ENCODE measurements at regions not wholly inside any gene's neighbourhood (a gene's known extent, or its start where the extent isn't known, plus 50 kb on each side); places are given as distances from the start of the nearest gene placed in this dataset.

DNA sequence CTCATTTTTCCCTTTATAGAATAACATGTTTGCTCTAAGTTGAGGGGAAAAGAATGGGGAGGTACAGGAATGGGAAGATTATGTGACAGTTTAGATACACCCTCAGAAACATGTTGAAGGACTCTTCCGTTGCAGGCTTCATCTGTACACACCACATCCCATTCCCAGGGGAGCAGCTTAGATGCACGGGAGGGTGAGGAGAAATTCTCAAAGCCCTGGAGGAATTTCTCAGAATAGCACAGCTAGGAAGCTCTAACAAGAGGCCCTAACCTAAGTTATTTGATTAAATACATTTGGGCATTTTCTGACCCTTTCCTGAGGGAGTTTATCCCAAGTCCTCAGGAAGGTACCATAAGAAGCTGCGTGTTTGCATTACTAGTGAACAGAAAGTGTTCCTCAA, 660.2 kb upstream of the IGFBP3 start (continued):
- TF ChIP-seq NANOG (IDR thresholded peaks at IDR 0.05; ENCODE audit: borderline replicate concordance): no peak
- no peak for TF ChIP-seq ZNF114 (CRISPR knock-in tag; IDR thresholded peaks at IDR 0.05)
- TF ChIP-seq EZH2phosphoT487 (IDR thresholded peaks at IDR 0.05; ENCODE audit: unreplicated experiment): no peak
- TF ChIP-seq, protein P1, sequence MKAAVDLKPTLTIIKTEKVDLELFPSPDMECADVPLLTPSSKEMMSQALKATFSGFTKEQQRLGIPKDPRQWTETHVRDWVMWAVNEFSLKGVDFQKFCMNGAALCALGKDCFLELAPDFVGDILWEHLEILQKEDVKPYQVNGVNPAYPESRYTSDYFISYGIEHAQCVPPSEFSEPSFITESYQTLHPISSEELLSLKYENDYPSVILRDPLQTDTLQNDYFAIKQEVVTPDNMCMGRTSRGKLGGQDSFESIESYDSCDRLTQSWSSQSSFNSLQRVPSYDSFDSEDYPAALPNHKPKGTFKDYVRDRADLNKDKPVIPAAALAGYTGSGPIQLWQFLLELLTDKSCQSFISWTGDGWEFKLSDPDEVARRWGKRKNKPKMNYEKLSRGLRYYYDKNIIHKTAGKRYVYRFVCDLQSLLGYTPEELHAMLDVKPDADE (IDR thresholded peaks at IDR 0.05): no peak
- TF ChIP-seq, protein P2, sequence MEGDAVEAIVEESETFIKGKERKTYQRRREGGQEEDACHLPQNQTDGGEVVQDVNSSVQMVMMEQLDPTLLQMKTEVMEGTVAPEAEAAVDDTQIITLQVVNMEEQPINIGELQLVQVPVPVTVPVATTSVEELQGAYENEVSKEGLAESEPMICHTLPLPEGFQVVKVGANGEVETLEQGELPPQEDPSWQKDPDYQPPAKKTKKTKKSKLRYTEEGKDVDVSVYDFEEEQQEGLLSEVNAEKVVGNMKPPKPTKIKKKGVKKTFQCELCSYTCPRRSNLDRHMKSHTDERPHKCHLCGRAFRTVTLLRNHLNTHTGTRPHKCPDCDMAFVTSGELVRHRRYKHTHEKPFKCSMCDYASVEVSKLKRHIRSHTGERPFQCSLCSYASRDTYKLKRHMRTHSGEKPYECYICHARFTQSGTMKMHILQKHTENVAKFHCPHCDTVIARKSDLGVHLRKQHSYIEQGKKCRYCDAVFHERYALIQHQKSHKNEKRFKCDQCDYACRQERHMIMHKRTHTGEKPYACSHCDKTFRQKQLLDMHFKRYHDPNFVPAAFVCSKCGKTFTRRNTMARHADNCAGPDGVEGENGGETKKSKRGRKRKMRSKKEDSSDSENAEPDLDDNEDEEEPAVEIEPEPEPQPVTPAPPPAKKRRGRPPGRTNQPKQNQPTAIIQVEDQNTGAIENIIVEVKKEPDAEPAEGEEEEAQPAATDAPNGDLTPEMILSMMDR (conservative IDR thresholded peaks at IDR 0.05; ENCODE audit: low read depth in 2 of 2): no peak
- no peak for TF ChIP-seq STAT1 (IDR thresholded peaks at IDR 0.05; ENCODE audit: unreplicated experiment)
- no peak for TF ChIP-seq ZNF331 (CRISPR knock-in tag; IDR thresholded peaks at IDR 0.05; ENCODE audit: low read depth)

DNA sequence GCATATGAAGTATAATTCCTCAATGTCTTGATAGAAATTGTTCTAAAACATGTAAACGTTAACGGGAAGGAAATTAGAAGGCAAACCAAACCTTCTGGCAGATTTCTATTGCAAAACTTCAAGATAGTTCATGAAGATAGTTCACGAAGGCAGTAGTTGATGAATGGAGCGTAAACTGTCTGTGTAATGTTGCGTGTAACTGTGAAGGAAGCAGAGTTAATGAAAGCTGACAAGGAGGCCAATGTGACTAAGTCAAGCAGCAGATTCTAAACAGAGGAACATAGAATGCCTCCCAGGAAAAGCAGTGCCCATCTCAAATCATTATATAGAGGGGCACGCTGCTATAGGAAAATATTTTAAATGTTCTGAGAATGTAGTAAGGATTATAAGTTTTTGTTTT, 659.7 kb upstream of the IGFBP3 start:
- no peaks in the 10 kb centered on the region for H4K20me1 ChIP-seq (replicated peaks; ENCODE audit: insufficient read depth)
- no peaks in the 10 kb centered on the region for H3K27me3 ChIP-seq (ENCODE audit: insufficient read depth)
- H3K27ac ChIP-seq (ENCODE audit: low read depth): no peak overlapping the region
- DNase-seq (ENCODE audit: low spot score) (no peak), ATAC-seq (no peak)
- H3K36me3 ChIP-seq (ENCODE audit: insufficient read depth): no peaks in the 10 kb centered on the region
- TF ChIP-seq, protein P2 (conservative IDR thresholded peaks at IDR 0.05; ENCODE audit: low read depth in 2 of 2): no peak
- TF ChIP-seq NANOG (IDR thresholded peaks at IDR 0.05; ENCODE audit: borderline replicate concordance) (no peak), STAT1 (IDR thresholded peaks at IDR 0.05; ENCODE audit: unreplicated experiment) (no peak), POLR2AphosphoS5 (IDR thresholded peaks at IDR 0.05; ENCODE audit: low read depth) (no peak)
- no peaks in the 10 kb centered on the region for H3K4me1 ChIP-seq (ENCODE audit: insufficient read depth)
- H2AFZ ChIP-seq: no peak overlapping the region
- no peaks in the 10 kb centered on the region for H3K27me3 Mint-ChIP-seq (ENCODE audit: insufficient read depth, low read depth, poor library complexity)
- no peak overlapping the region for H3K4me3 ChIP-seq
- no peaks in the 10 kb centered on the region for H3K79me2 ChIP-seq (replicated peaks; ENCODE audit: insufficient read depth)
- no peak overlapping the region for H3K4me3 Mint-ChIP-seq
- no peak overlapping the region for H3K4me2 ChIP-seq
- no peaks in the 10 kb centered on the region; the same call in 2 of the 3 replicates for H3K9me3 Mint-ChIP-seq
- H3K36me3 Mint-ChIP-seq (ENCODE audit: low read depth): no peaks in the 10 kb centered on the region
- H3K27ac Mint-ChIP-seq: no peak overlapping the region
- peaks cover 15% of the 10 kb centered on the region; the same call in 1 of the 2 replicates for H3K9me2 ChIP-seq (ENCODE audit: insufficient read depth)
- H3F3A ChIP-seq (replicated peaks; ENCODE audit: low read depth): no peaks in the 10 kb centered on the region
- no peaks in the 10 kb centered on the region for H3K4me1 Mint-ChIP-seq

DNA sequence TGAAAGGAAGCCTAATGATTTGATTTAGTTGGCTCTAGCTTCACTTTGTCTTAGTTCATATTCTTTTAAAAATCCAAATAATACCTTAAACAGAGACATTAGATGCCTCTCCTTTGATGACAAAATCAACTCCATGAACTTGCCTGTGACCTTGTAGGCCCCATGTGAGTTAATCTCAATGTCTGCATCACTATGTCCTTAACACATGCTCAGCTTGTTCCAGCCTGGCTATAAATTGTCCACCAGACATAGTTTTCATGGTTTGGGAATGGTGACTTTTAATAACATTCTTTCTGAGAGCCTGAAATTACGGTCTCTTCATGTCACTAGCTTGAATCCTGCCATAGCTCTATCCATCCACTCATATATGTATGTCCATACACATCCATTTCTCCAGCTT, 656.3 kb upstream of the IGFBP3 start:
- Histone ChIP-seq H3F3A (replicated peaks; ENCODE audit: low read depth) (no peaks in the 10 kb centered on the region), H3K4me1 (ENCODE audit: insufficient read depth) (no peaks in the 10 kb centered on the region), H3K4me2 (no peak overlapping the region), H3K36me3 (ENCODE audit: insufficient read depth) (no peaks in the 10 kb centered on the region), H3K79me2 (replicated peaks; ENCODE audit: insufficient read depth) (no peaks in the 10 kb centered on the region), H3K27me3 (ENCODE audit: insufficient read depth) (no peaks in the 10 kb centered on the region), H2AFZ (no peak overlapping the region), H3K27ac (ENCODE audit: low read depth) (no peak overlapping the region), H4K20me1 (replicated peaks; ENCODE audit: insufficient read depth) (no peaks in the 10 kb centered on the region), H3K4me3 (no peak overlapping the region), H3K9me2 (ENCODE audit: insufficient read depth) (peaks cover 11% of the 10 kb centered on the region; the same call in 1 of the 2 replicates)
- DNase-seq (ENCODE audit: low spot score) (no peak), ATAC-seq (no peak)
- H3K9me3 Mint-ChIP-seq: peaks cover 4% of the 10 kb centered on the region; the same call in 2 of the 3 replicates
- no peak overlapping the region for H3K27ac Mint-ChIP-seq
- H3K36me3 Mint-ChIP-seq (ENCODE audit: low read depth): no peaks in the 10 kb centered on the region
- no peak overlapping the region for H3K4me3 Mint-ChIP-seq
- H3K4me1 Mint-ChIP-seq: no peaks in the 10 kb centered on the region
- no peaks in the 10 kb centered on the region for H3K27me3 Mint-ChIP-seq (ENCODE audit: insufficient read depth, low read depth, poor library complexity)
- TF ChIP-seq, protein P2 (conservative IDR thresholded peaks at IDR 0.05; ENCODE audit: low read depth in 2 of 2): no peak
- TF ChIP-seq NANOG (IDR thresholded peaks at IDR 0.05; ENCODE audit: borderline replicate concordance) (no peak), EZH2phosphoT487 (IDR thresholded peaks at IDR 0.05; ENCODE audit: unreplicated experiment) (no peak), POLR2AphosphoS5 (IDR thresholded peaks at IDR 0.05; ENCODE audit: low read depth) (no peak), STAT1 (IDR thresholded peaks at IDR 0.05; ENCODE audit: unreplicated experiment) (no peak), ZNF331 (CRISPR knock-in tag; IDR thresholded peaks at IDR 0.05; ENCODE audit: low read depth) (no peak)
